ENCODE measurements at regions not wholly inside any gene's neighbourhood (a gene's known extent, or its start where the extent isn't known, plus 50 kb on each side); places are given as distances from the start of the nearest gene placed in this dataset.

GRCh38 chr20:39412091-39412490 is 449.9 kb downstream of the DHX35 start:
- intact Hi-C loops (cut with micrococcal nuclease) = no loop called here
- POLR2A ChIA-PET = no interaction called here

More at GRCh38 chr20:39412091-39412490, 449.9 kb downstream of the DHX35 start:
- no peak overlapping the region for H3K9ac ChIP-seq (replicated peaks; ENCODE audit: extremely low read depth, insufficient read depth, low read length)
- DNase-seq (ENCODE audit: low read depth, low spot score) (no peak), FAIRE-seq (no peak)
- BruUV-seq (replicated peaks) = no TSS peak
- no peaks in the 10 kb centered on the region for H3K9me1 ChIP-seq (replicated peaks; ENCODE audit: control insufficient read depth, extremely low read depth, insufficient read depth, low read length)
- CTCF ChIA-PET = no interaction called here
- H3K27ac ChIP-seq (ENCODE audit: insufficient read depth, low read depth, low read length) = no peak overlapping the region
- H4K20me1 ChIP-seq (replicated peaks; ENCODE audit: control insufficient read depth, extremely low read depth, insufficient read depth, low read length) = no peaks in the 10 kb centered on the region
- dilution Hi-C loops (cut with MboI; ENCODE audit: extremely low pct_ligation_motif_present, low sequenced_read_pairs) = no loop called here
- H3K36me3 ChIP-seq (ENCODE audit: control insufficient read depth in 2 of 2, extremely low read depth in 1 of 2, insufficient read depth in 2 of 2, low read length in 2 of 2) = no peaks in the 10 kb centered on the region
- no peak overlapping the region for H3K4me2 ChIP-seq (ENCODE audit: insufficient read depth, low read length)
- TF ChIP-seq JUN (IDR thresholded peaks at IDR 0.05; ENCODE audit: borderline replicate concordance, insufficient read depth, insufficient read length, low read depth) = no peak
- TF ChIP-seq FOS (IDR thresholded peaks at IDR 0.05; ENCODE audit: borderline replicate concordance, insufficient read depth, low read length) = no peak
- TF ChIP-seq POLR2A (IDR thresholded peaks at IDR 0.05; ENCODE audit: low read depth, low read length) = no peak
- no peak for TF ChIP-seq POLR2AphosphoS5 (IDR thresholded peaks at IDR 0.05; ENCODE audit: insufficient read depth, low read depth, low read length)
- TF ChIP-seq EZH2 (IDR thresholded peaks at IDR 0.05; ENCODE audit: borderline replicate concordance, low read depth, low read length, severe bottlenecking) = no peak
- no peak for TF ChIP-seq GATA2 (IDR thresholded peaks at IDR 0.05; ENCODE audit: insufficient read depth, insufficient read length, low read depth, low read length)
- TF ChIP-seq MYC (IDR thresholded peaks at IDR 0.05; ENCODE audit: low read depth, low read length) = no peak
- TF ChIP-seq MAX (IDR thresholded peaks at IDR 0.05; ENCODE audit: insufficient read depth, insufficient read length) = no peak
- TF ChIP-seq, protein P1, sequence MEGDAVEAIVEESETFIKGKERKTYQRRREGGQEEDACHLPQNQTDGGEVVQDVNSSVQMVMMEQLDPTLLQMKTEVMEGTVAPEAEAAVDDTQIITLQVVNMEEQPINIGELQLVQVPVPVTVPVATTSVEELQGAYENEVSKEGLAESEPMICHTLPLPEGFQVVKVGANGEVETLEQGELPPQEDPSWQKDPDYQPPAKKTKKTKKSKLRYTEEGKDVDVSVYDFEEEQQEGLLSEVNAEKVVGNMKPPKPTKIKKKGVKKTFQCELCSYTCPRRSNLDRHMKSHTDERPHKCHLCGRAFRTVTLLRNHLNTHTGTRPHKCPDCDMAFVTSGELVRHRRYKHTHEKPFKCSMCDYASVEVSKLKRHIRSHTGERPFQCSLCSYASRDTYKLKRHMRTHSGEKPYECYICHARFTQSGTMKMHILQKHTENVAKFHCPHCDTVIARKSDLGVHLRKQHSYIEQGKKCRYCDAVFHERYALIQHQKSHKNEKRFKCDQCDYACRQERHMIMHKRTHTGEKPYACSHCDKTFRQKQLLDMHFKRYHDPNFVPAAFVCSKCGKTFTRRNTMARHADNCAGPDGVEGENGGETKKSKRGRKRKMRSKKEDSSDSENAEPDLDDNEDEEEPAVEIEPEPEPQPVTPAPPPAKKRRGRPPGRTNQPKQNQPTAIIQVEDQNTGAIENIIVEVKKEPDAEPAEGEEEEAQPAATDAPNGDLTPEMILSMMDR (IDR thresholded peaks at IDR 0.05; ENCODE audit: extremely low read depth in 1 of 2, insufficient read depth in 1 of 2, low read depth in 1 of 2, low read length in 2 of 2) = no peak
- H3K4me3 ChIP-seq (replicated peaks in 1 of 3; ENCODE audit: insufficient read depth in 1 of 3, low read depth in 1 of 3, low read length in 3 of 3) = no peak overlapping the region
- H3K9me3 ChIP-seq (replicated peaks; ENCODE audit: control insufficient read depth, insufficient read depth, low read length) = no peaks in the 10 kb centered on the region
- H2AFZ ChIP-seq (ENCODE audit: low read depth, low read length) = no peak overlapping the region
- H3K27me3 ChIP-seq (ENCODE audit: control insufficient read depth in 2 of 2, insufficient read depth in 2 of 2, low read length in 2 of 2) = no peaks in the 10 kb centered on the region
- no peaks in the 10 kb centered on the region for H3K4me1 ChIP-seq (ENCODE audit: control insufficient read depth, extremely low read depth, insufficient read depth, low read length)
- H3K79me2 ChIP-seq (ENCODE audit: control insufficient read depth, insufficient read depth, low read length) = no peaks in the 10 kb centered on the region
